ENCODE measurements at regions not wholly inside any gene's neighbourhood (a gene's known extent, or its start where the extent isn't known, plus 50 kb on each side); places are given as distances from the start of the nearest gene placed in this dataset.

GRCh38 chr15:61519296-61519695 is 290.2 kb upstream of the RORA start:
- no peak for FAIRE-seq
- no peak for TF ChIP-seq CTCF (IDR thresholded peaks at IDR 0.05; ENCODE audit: insufficient read depth, missing control alignments)

GRCh38 chr15:61518191-61518950 is 289.3 kb upstream of the RORA start:
- no peak for TF ChIP-seq CTCF (IDR thresholded peaks at IDR 0.05; ENCODE audit: insufficient read depth, missing control alignments)
- DNase-seq (ENCODE audit: insufficient read length, low spot score) (no peak), FAIRE-seq (no peak)

More at GRCh38 chr15:61519296-61519695, 290.2 kb upstream of the RORA start:
- DNase-seq (ENCODE audit: insufficient read length, low spot score): no peak

- DNase-seq (ENCODE audit: insufficient read length, low spot score) (no peak), FAIRE-seq (no peak)
- no peak for TF ChIP-seq CTCF (IDR thresholded peaks at IDR 0.05; ENCODE audit: insufficient read depth, missing control alignments)
Measured at GRCh38 chr15:61517776-61518175, 288.7 kb upstream of the RORA start.

- no peak for TF ChIP-seq CTCF (IDR thresholded peaks at IDR 0.05; ENCODE audit: insufficient read depth, missing control alignments)
- no peak for FAIRE-seq
- DNase-seq (ENCODE audit: insufficient read length, low spot score): no peak
Measured at GRCh38 chr15:61517335-61517734, 288.2 kb upstream of the RORA start.

- no peak for TF ChIP-seq CTCF (IDR thresholded peaks at IDR 0.05; ENCODE audit: insufficient read depth, missing control alignments)
- FAIRE-seq (no peak), DNase-seq (ENCODE audit: insufficient read length, low spot score) (no peak)
Measured at GRCh38 chr15:61511756-61512155, 282.7 kb upstream of the RORA start.

GRCh38 chr15:61511089-61511488 is 282.0 kb upstream of the RORA start:
- DNase-seq (ENCODE audit: insufficient read length, low spot score) (no peak), FAIRE-seq (no peak)
- no peak for TF ChIP-seq CTCF (IDR thresholded peaks at IDR 0.05; ENCODE audit: insufficient read depth, missing control alignments)

GRCh38 chr15:61509327-61509840 is 280.3 kb upstream of the RORA start:
- no peak for TF ChIP-seq CTCF (IDR thresholded peaks at IDR 0.05; ENCODE audit: insufficient read depth, missing control alignments)
- no peak for FAIRE-seq
- no peak for DNase-seq (ENCODE audit: insufficient read length, low spot score)
